WERI-Rb-1 (cell line): ENCODE measurements at regions not wholly inside any gene's neighbourhood (a gene's known extent, or its start where the extent isn't known, plus 50 kb on each side); places are given as distances from the start of the nearest gene placed in this dataset.

Experiments used
- DNase-seq: peaks from one replicate; pipeline ENCODE4 v3.0.0-alpha.2; 2020
- H3K27ac ChIP-seq: fragments of 250-450 bp; sonication (Bioruptor Pico); 2 replicates; pipeline ENCODE4 v1.5.1; 2020; ENCODE audit warnings: mild to moderate bottlenecking, moderate library complexity
- H3K27me3 ChIP-seq: fragments of 250-450 bp; sonication (Bioruptor Pico); 2 replicates; pipeline ENCODE4 v1.5.1; 2021; ENCODE audit warnings: mild to moderate bottlenecking, low read depth, moderate library complexity; ENCODE audit not compliant: insufficient read depth, severe bottlenecking
- H3K36me3 ChIP-seq: fragments of 250-450 bp; sonication (Bioruptor Pico); 2 replicates; pipeline ENCODE4 v1.5.1; 2020; ENCODE audit warnings: mild to moderate bottlenecking, moderate library complexity
- H3K4me3 ChIP-seq: 2 replicates; pipeline ENCODE4 v1.5.1; 2011; ENCODE audit warnings: low read depth, mild to moderate bottlenecking, control low read depth, low read length
- H3K9me3 ChIP-seq: fragments of 250-450 bp; sonication (Bioruptor Pico); 2 replicates; pipeline ENCODE4 v1.5.1; 2021; ENCODE audit warnings: mild to moderate bottlenecking, moderate library complexity; ENCODE audit not compliant: severe bottlenecking
- CTCF ChIP-seq: IDR thresholded peaks from 2 replicates; pipeline ENCODE4 v1.5.1; 2011; ENCODE audit warnings: low read depth, mild to moderate bottlenecking, control low read depth, inconsistent platforms, low read length

- Histone ChIP-seq H3K9me3 (no peaks in the 10 kb centered on the region), H3K27me3 (no peaks in the 10 kb centered on the region), H3K36me3 (no peaks in the 10 kb centered on the region), H3K4me3 (no peak overlapping the region), H3K27ac (no peak overlapping the region)
- no peak for TF ChIP-seq CTCF
- no peak for DNase-seq
These were observed 275.6 kb downstream of the TSHZ3 start for GRCh38 chr19:31073485-31074198.

GRCh38 chr19:31072451-31072850 lies 276.8 kb downstream of the TSHZ3 start:
- no peak for DNase-seq
- H3K36me3 ChIP-seq: no peaks in the 10 kb centered on the region
- no peak overlapping the region for H3K4me3 ChIP-seq
- H3K27me3 ChIP-seq: no peaks in the 10 kb centered on the region
- H3K9me3 ChIP-seq: no peaks in the 10 kb centered on the region
- TF ChIP-seq CTCF: no peak
- H3K27ac ChIP-seq: no peak overlapping the region

GRCh38 chr19:31071136-31071855 lies 277.9 kb downstream of the TSHZ3 start:
- no peak for DNase-seq
- H3K9me3 ChIP-seq: no peaks in the 10 kb centered on the region
- no peak overlapping the region for H3K27ac ChIP-seq
- TF ChIP-seq CTCF: no peak
- no peaks in the 10 kb centered on the region for H3K27me3 ChIP-seq
- no peak overlapping the region for H3K4me3 ChIP-seq
- H3K36me3 ChIP-seq: no peaks in the 10 kb centered on the region

- H3K36me3 ChIP-seq: no peaks in the 10 kb centered on the region
- H3K27ac ChIP-seq: no peak overlapping the region
- no peaks in the 10 kb centered on the region for H3K27me3 ChIP-seq
- no peak overlapping the region for H3K4me3 ChIP-seq
- no peaks in the 10 kb centered on the region for H3K9me3 ChIP-seq
- no peak for TF ChIP-seq CTCF
- no peak for DNase-seq
These were observed 278.8 kb downstream of the TSHZ3 start for GRCh38 chr19:31070146-31071065.

- no peak for DNase-seq
- H3K27ac ChIP-seq: no peak overlapping the region
- H3K9me3 ChIP-seq: no peaks in the 10 kb centered on the region
- no peak overlapping the region for H3K4me3 ChIP-seq
- H3K27me3 ChIP-seq: no peaks in the 10 kb centered on the region
- TF ChIP-seq CTCF: no peak
- H3K36me3 ChIP-seq: no peaks in the 10 kb centered on the region
These were observed 281.0 kb downstream of the TSHZ3 start for GRCh38 chr19:31068268-31068667.
